ENCODE measurements at regions not wholly inside any gene's neighbourhood (a gene's known extent, or its start where the extent isn't known, plus 50 kb on each side); places are given as distances from the start of the nearest gene placed in this dataset.

DNA sequence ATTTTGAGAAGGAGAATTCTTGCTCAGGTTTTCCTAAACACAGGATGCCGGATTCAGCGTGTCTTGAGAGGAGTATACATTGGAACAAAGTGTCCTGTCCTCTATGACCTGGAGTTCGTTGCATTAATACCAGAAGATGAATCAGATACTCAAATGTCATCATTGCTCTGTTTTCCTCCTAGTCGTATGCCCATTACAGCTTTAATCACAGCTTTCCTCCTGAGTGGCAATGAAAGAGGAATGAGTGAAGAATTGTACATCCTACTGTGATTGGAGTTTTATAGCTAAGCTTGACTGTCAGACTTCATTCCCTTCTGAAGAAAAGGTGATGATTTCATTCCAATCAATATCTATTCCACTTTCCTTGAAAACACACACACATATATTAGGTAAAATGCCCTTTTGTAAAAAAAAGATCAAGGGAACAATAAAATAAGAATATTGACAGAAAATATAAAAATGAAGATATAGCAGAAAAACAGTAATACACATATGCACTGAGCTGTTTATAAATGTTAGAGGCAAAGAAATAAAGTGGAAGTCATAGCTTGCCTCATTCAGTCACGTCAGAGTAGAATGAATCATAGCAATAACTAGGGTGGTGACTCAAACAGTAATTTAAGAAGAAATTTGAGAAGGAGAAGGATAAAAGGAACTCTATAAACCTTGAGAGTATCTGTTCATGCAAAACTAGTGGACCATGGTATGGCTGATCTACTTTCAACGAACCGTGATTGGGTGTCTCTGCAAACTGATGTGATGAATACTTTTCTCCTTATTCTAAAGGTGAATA is 501.5 kb downstream of the SUCLA2 start:
- no peaks in the 10 kb centered on the region for H3K9me3 ChIP-seq
- 54 to 65% (median 56%) methylated on average over 7 of the region's 7 CpGs for WGBS, 3 donors
- H3K27me3 ChIP-seq (ENCODE audit: insufficient read depth in 3 of 3, low read length in 2 of 3), result no peaks in the 10 kb centered on the region
- TF ChIP-seq, protein P1, sequence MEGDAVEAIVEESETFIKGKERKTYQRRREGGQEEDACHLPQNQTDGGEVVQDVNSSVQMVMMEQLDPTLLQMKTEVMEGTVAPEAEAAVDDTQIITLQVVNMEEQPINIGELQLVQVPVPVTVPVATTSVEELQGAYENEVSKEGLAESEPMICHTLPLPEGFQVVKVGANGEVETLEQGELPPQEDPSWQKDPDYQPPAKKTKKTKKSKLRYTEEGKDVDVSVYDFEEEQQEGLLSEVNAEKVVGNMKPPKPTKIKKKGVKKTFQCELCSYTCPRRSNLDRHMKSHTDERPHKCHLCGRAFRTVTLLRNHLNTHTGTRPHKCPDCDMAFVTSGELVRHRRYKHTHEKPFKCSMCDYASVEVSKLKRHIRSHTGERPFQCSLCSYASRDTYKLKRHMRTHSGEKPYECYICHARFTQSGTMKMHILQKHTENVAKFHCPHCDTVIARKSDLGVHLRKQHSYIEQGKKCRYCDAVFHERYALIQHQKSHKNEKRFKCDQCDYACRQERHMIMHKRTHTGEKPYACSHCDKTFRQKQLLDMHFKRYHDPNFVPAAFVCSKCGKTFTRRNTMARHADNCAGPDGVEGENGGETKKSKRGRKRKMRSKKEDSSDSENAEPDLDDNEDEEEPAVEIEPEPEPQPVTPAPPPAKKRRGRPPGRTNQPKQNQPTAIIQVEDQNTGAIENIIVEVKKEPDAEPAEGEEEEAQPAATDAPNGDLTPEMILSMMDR (IDR thresholded peaks at IDR 0.05), result no peak
- DNase-seq, result no peak
- intact Hi-C loops (cut with DNase I), result no loop called here
- ATAC-seq, result peak; percentile 65 to 87 (median 70)
- H3K36me3 ChIP-seq (ENCODE audit: insufficient read depth in 1 of 2, low read depth in 1 of 2), result no peaks in the 10 kb centered on the region
- no peaks in the 10 kb centered on the region for H3K4me1 ChIP-seq
- peak overlapping the region; percentile 9 for H3K27ac ChIP-seq
- no peak overlapping the region for H3K4me3 ChIP-seq

DNA sequence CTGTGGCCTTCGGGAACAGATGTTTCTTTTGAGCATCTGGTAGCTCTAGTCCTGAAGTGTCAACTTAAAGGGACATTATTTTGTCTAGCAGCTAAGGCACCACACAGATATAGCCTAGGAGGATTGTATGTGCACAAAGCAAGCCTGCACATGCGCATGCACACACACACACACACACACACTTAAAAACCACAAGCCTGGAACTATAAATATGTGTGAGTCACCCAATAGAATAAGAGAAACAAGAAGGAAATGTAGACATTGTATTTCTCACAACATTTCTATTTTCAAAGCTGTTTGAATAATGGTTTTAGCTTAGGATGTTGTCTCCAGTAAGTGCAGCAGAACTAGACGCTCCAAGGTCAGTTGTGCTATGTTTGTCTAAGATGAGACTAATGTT is 516.5 kb downstream of the SUCLA2 start:
- Histone ChIP-seq H3K4me1 (no peaks in the 10 kb centered on the region), H3K9me3 (no peaks in the 10 kb centered on the region), H3K36me3 (ENCODE audit: insufficient read depth in 1 of 2, low read depth in 1 of 2) (no peaks in the 10 kb centered on the region), H3K27ac (no peak overlapping the region), H3K4me3 (no peak overlapping the region), H3K27me3 (ENCODE audit: insufficient read depth in 3 of 3, low read length in 2 of 3) (no peaks in the 10 kb centered on the region)
- TF ChIP-seq, protein P1 (IDR thresholded peaks at IDR 0.05), result no peak
- 56 to 69% (median 65%) methylated on average over 3 of the region's 3 CpGs for WGBS, 3 donors
- intact Hi-C loops (cut with DNase I), result no loop called here
- DNase-seq (no peak), ATAC-seq (no peak)

DNA sequence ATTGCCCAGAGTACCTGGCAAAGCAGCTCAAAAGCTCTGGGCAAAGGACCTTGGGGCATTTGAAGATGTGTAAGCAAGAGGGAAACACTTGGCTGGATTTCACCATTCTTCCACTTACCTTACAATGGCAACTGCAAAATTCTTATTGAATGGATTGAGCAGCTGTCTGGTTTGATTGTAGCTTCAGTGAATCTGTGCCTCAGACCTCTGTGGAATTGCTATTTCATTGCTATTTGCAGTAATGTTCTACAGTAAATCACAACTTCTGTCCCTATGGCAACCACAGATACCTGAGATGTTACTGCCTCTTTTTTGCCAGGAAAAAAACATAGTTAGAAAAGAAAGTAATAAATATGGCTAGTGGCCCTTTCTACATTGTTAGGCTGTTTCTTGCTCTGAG is 519.5 kb downstream of the SUCLA2 start:
- no peak overlapping the region for H3K27ac ChIP-seq

DNA sequence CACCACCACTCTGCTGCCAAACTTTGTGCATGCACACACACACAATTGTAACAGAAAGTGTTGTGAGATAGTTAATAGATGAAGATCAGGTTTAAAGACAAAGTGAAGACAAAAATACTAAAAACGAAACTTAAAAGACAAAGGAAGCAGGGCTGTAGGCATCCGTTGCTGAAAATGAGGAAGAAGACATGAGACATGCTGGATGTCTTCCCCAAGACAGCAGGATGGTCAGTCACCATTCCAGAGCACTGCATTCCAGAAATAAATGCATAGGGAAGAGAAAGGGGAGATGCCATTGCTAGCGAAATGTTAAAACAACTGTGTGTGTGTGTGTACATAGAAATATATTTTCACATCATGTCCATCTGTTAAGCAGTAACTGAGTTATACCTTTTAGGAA is 520.1 kb downstream of the SUCLA2 start:
- Histone ChIP-seq H3K27me3 (ENCODE audit: insufficient read depth in 3 of 3, low read length in 2 of 3) (no peaks in the 10 kb centered on the region), H3K9me3 (no peaks in the 10 kb centered on the region), H3K27ac (no peak overlapping the region), H3K36me3 (ENCODE audit: insufficient read depth in 1 of 2, low read depth in 1 of 2) (no peaks in the 10 kb centered on the region), H3K4me1 (no peaks in the 10 kb centered on the region), H3K4me3 (no peak overlapping the region)
- no peak for ATAC-seq
- 61 to 72% (median 70%) methylated on average over 3 of the region's 3 CpGs for WGBS, 3 donors
- DNase-seq, result no peak
- TF ChIP-seq, protein P1 (IDR thresholded peaks at IDR 0.05), result no peak
- intact Hi-C loops (cut with DNase I), result no loop called here

More for the DNA sequence above, 519.5 kb downstream of the SUCLA2 start:
- Histone ChIP-seq H3K4me1 (no peaks in the 10 kb centered on the region), H3K4me3 (no peak overlapping the region), H3K27me3 (ENCODE audit: insufficient read depth in 3 of 3, low read length in 2 of 3) (no peaks in the 10 kb centered on the region), H3K9me3 (no peaks in the 10 kb centered on the region), H3K36me3 (ENCODE audit: insufficient read depth in 1 of 2, low read depth in 1 of 2) (no peaks in the 10 kb centered on the region)
- TF ChIP-seq, protein P1 (IDR thresholded peaks at IDR 0.05), result no peak
- DNase-seq (no peak), ATAC-seq (no peak)
- intact Hi-C loops (cut with DNase I), result no loop called here

DNA sequence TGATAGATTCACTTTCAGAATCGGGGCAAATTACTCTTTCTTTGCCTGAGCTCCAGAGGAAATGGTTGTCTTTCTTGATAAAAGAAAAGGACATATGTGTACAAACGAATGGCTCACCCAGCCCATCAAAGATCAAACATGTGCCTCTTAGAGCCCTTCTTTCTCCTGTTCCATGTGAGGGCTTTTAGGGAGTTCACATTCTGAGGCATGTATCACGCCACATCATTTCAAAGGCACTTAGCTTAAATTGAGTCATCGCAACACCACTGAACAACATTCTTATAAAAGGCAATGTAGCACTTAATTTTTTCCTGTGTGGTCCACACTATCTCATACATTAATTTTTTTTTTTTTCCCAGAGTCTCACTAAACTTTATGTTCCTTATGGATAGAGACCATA is 521.0 kb downstream of the SUCLA2 start:
- ATAC-seq (no peak), DNase-seq (no peak)
- H3K4me3 ChIP-seq, result no peak overlapping the region
- H3K27ac ChIP-seq, result no peak overlapping the region
- WGBS, 3 donors, result 80 to 89% (median 84%) methylated on average over 4 of the region's 4 CpGs
- H3K36me3 ChIP-seq (ENCODE audit: insufficient read depth in 1 of 2, low read depth in 1 of 2), result no peaks in the 10 kb centered on the region
- intact Hi-C loops (cut with DNase I), result no loop called here
- H3K27me3 ChIP-seq (ENCODE audit: insufficient read depth in 3 of 3, low read length in 2 of 3), result no peaks in the 10 kb centered on the region
- H3K9me3 ChIP-seq, result no peaks in the 10 kb centered on the region
- H3K4me1 ChIP-seq, result no peaks in the 10 kb centered on the region
- TF ChIP-seq, protein P1 (IDR thresholded peaks at IDR 0.05), result no peak

Measured in psoas muscle (tissue), 7 donors.